ENCODE measurements at regions not wholly inside any gene's neighbourhood (a gene's known extent, or its start where the extent isn't known, plus 50 kb on each side); places are given as distances from the start of the nearest gene placed in this dataset.

GRCh38 chr18:5040476-5040875 lies 156.6 kb downstream of the AKAIN1 start:
- no peak for TF ChIP-seq CTCF (IDR thresholded peaks at IDR 0.05)
- Histone ChIP-seq H3K36me3 (ENCODE audit: low read depth) (no peaks in the 10 kb centered on the region), H3K4me1 (ENCODE audit: low read depth) (no peaks in the 10 kb centered on the region), H3K9me3 (no peaks in the 10 kb centered on the region), H3K4me3 (no peak overlapping the region)
- ATAC-seq, result no peak
- no peak for DNase-seq
- intact Hi-C loops (cut with DNase I, micrococcal nuclease), result no loop called here

- H3K4me1 ChIP-seq (ENCODE audit: low read depth), result no peaks in the 10 kb centered on the region
- DNase-seq, result no peak
- H3K4me3 ChIP-seq, result no peak overlapping the region
- peaks cover 3% of the 10 kb centered on the region for H3K9me3 ChIP-seq
- ATAC-seq, result no peak
- intact Hi-C loops (cut with DNase I, micrococcal nuclease), result no loop called here
- no peak for TF ChIP-seq CTCF (IDR thresholded peaks at IDR 0.05)
- no peaks in the 10 kb centered on the region for H3K36me3 ChIP-seq (ENCODE audit: low read depth)
These were observed 160.5 kb downstream of the AKAIN1 start for GRCh38 chr18:5036523-5036922.

GRCh38 chr18:5031216-5031615 lies 165.8 kb downstream of the AKAIN1 start:
- DNase-seq, result no peak
- ATAC-seq, result no peak
- Histone ChIP-seq H3K36me3 (ENCODE audit: low read depth) (no peaks in the 10 kb centered on the region), H3K4me3 (no peak overlapping the region), H3K9me3 (peaks cover 3% of the 10 kb centered on the region), H3K4me1 (ENCODE audit: low read depth) (no peaks in the 10 kb centered on the region)
- intact Hi-C loops (cut with DNase I, micrococcal nuclease), result no loop called here
- TF ChIP-seq CTCF (IDR thresholded peaks at IDR 0.05), result no peak

- ATAC-seq, result no peak
These were observed 166.4 kb downstream of the AKAIN1 start for GRCh38 chr18:5030636-5031035.

GRCh38 chr18:5029592-5029991 lies 167.5 kb downstream of the AKAIN1 start:
- Histone ChIP-seq H3K9me3 (peaks cover 3% of the 10 kb centered on the region), H3K4me3 (no peak overlapping the region), H3K4me1 (ENCODE audit: low read depth) (no peaks in the 10 kb centered on the region), H3K36me3 (ENCODE audit: low read depth) (no peaks in the 10 kb centered on the region)
- TF ChIP-seq CTCF (IDR thresholded peaks at IDR 0.05), result no peak
- intact Hi-C loops (cut with DNase I, micrococcal nuclease), result no loop called here
- DNase-seq, result no peak
- ATAC-seq, result no peak

More at GRCh38 chr18:5030636-5031035, 166.4 kb downstream of the AKAIN1 start:
- Histone ChIP-seq H3K36me3 (ENCODE audit: low read depth) (no peaks in the 10 kb centered on the region), H3K9me3 (peaks cover 3% of the 10 kb centered on the region), H3K4me1 (ENCODE audit: low read depth) (no peaks in the 10 kb centered on the region), H3K4me3 (no peak overlapping the region)
- DNase-seq, result no peak
- intact Hi-C loops (cut with DNase I, micrococcal nuclease), result no loop called here
- TF ChIP-seq CTCF (IDR thresholded peaks at IDR 0.05), result no peak

GRCh38 chr18:5024741-5025140 lies 172.3 kb downstream of the AKAIN1 start:
- H3K4me3 ChIP-seq, result no peak overlapping the region
- intact Hi-C loops (cut with DNase I, micrococcal nuclease), result no loop called here
- no peak for DNase-seq
- no peaks in the 10 kb centered on the region for H3K9me3 ChIP-seq
- no peak for ATAC-seq
- no peak for TF ChIP-seq CTCF (IDR thresholded peaks at IDR 0.05)
- H3K36me3 ChIP-seq (ENCODE audit: low read depth), result no peaks in the 10 kb centered on the region
- H3K4me1 ChIP-seq (ENCODE audit: low read depth), result no peaks in the 10 kb centered on the region
